Liver (tissue), 8 donors: ENCODE measurements at regions not wholly inside any gene's neighbourhood (a gene's known extent, or its start where the extent isn't known, plus 50 kb on each side); places are given as distances from the start of the nearest gene placed in this dataset.

Source experiments
- DNase-seq: peaks from one replicate; pipeline ENCODE4 v3.0.0-alpha.2; 2017; ENCODE audit warnings: low spot score
- H3K27ac ChIP-seq, 2 donors: one replicate each; pipeline ENCODE4 v1.7.0; 2013; ENCODE audit warnings: inconsistent platforms in 2 of 2, low read length in 2 of 2, control low read depth in 1 of 2, low read depth in 1 of 2, mild to moderate bottlenecking in 1 of 2
- H3K27me3 ChIP-seq, 4 donors: one replicate each; pipeline versions ENCODE4 v1.6.1 to v1.7.0; 2013; ENCODE audit warnings: low read length in 3 of 4, inconsistent platforms in 1 of 4, mild to moderate bottlenecking in 1 of 4, moderate library complexity in 1 of 4; ENCODE audit not compliant: control insufficient read depth in 4 of 4, insufficient read depth in 4 of 4
- H3K36me3 ChIP-seq, 4 donors: one replicate each; pipeline versions ENCODE4 v1.6.1 to v1.7.0; 2013; ENCODE audit warnings: low read length in 3 of 4, mild to moderate bottlenecking in 3 of 4, low read depth in 1 of 4, moderate library complexity in 1 of 4; ENCODE audit not compliant: control insufficient read depth in 4 of 4, insufficient read depth in 3 of 4
- H3K4me1 ChIP-seq, 4 donors: one replicate each; pipeline versions ENCODE4 v1.6.1 to v1.7.0; 2013; ENCODE audit warnings: low read length in 3 of 4, mild to moderate bottlenecking in 3 of 4, moderate library complexity in 1 of 4; ENCODE audit not compliant: control insufficient read depth in 4 of 4, insufficient read depth in 4 of 4
- H3K4me3 ChIP-seq, 3 donors: one replicate each; pipeline versions ENCODE4 v1.6.1 to v1.7.0; 2013; ENCODE audit warnings: low read length in 3 of 3, control low read depth in 1 of 3, low read depth in 1 of 3, mild to moderate bottlenecking in 1 of 3
- H3K9ac ChIP-seq, 2 donors: one replicate each; pipeline ENCODE4 v1.7.0; 2013; ENCODE audit warnings: low read length in 2 of 2, mild to moderate bottlenecking in 2 of 2, moderate library complexity in 2 of 2, control low read depth in 1 of 2, low read depth in 1 of 2
- H3K9me3 ChIP-seq, 4 donors: one replicate each; pipeline versions ENCODE4 v1.6.1 to v1.7.0; 2013; ENCODE audit warnings: low read length in 3 of 4; ENCODE audit not compliant: control insufficient read depth in 4 of 4
- EGR1 ChIP-seq, 2 donors: IDR thresholded peaks; 2 replicates each; pipeline ENCODE4 v1.6.1; 2016 to 2018; ENCODE audit warnings: antibody characterized with exemption in 2 of 2, low read depth in 2 of 2
- HNF4G ChIP-seq: IDR thresholded peaks from 2 replicates; pipeline ENCODE4 v1.6.1; 2016; ENCODE audit warnings: antibody characterized with exemption
- JUND ChIP-seq, 2 donors: IDR thresholded peaks; 2 replicates each; pipeline ENCODE4 v1.6.1; 2016; ENCODE audit warnings: antibody characterized with exemption in 2 of 2
- RAD21 ChIP-seq, 2 donors: IDR thresholded peaks; 2 replicates each; pipeline ENCODE4 v1.6.1; 2016; ENCODE audit warnings: antibody characterized with exemption in 2 of 2, mild to moderate bottlenecking in 2 of 2
- SP1 ChIP-seq: IDR thresholded peaks from 2 replicates; pipeline ENCODE4 v1.6.1; 2018; ENCODE audit warnings: antibody characterized with exemption, mild to moderate bottlenecking
- YY1 ChIP-seq: IDR thresholded peaks from 2 replicates; pipeline ENCODE4 v1.6.1; 2016; ENCODE audit warnings: antibody characterized with exemption, mild to moderate bottlenecking
- WGBS: extraction: QIAGEN DNeasy Blood & Tissue Kit; methylation state at CpG from one replicate; pipeline ENCODE4 v1.1.7; 2013; 5-methylcytosine and 5-hydroxymethylcytosine counted together
- TF ChIP-seq, protein P1 (sequence below): fragments of 150-350 bp; IDR thresholded peaks from 2 replicates; pipeline ENCODE4 v1.5.1; 2017; ENCODE audit warnings: improper control_type of control experiment, low read depth, low read length; ENCODE audit not compliant: missing input control
- TF ChIP-seq, protein P2 (sequence below): IDR thresholded peaks from 2 replicates; pipeline ENCODE4 v1.6.1; 2016; ENCODE audit warnings: antibody characterized with exemption, mild to moderate bottlenecking
- TF ChIP-seq, protein P3 (sequence below): IDR thresholded peaks from 2 replicates; pipeline ENCODE4 v1.6.1; 2016; ENCODE audit warnings: antibody characterized with exemption
- TF ChIP-seq, protein P4 (sequence below): IDR thresholded peaks from 2 replicates; pipeline ENCODE4 v1.6.1; 2016; ENCODE audit warnings: antibody characterized with exemption
- TF ChIP-seq, protein P5 (sequence below): IDR thresholded peaks from 2 replicates; pipeline ENCODE4 v1.6.1; 2016; ENCODE audit warnings: antibody characterized with exemption
- donor health status: healthy.
- donor health status: healthy.
- donor health status: healthy.
- donor health status: healthy.
- donor health status: healthy.

DNA sequence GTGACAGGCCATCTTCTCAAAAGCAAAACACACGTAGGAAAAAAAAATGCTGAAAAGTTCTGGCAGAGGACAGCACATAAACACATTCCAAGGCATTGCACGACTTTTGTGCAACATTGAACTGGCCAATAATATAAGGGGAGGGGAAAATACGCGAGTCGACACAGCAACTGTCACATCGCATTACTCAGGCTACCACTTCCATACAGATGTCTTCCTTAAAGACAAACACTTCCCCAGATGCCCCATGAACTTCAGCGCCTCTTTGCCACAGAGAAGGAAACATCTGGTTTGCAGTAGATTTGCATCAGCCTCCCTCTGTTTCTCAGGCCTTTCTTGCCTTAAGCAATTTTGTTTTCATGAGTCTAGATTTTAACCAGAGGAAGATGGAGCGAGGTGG, 144.4 kb upstream of the IGF1R start:
- 54% methylated on average over 8 of the region's 8 CpGs for WGBS
- Histone ChIP-seq H3K4me3 (no peak overlapping the region), H3K36me3 (no peaks in the 10 kb centered on the region), H3K27me3 (no peaks in the 10 kb centered on the region), H3K9me3 (peaks cover 2 to 8% (median 4%) of the 10 kb centered on the region in 4 donors), H3K27ac (no peak overlapping the region), H3K4me1 (no peaks in the 10 kb centered on the region), H3K9ac (no peak overlapping the region)
- no peak for DNase-seq
- TF ChIP-seq, protein P1, sequence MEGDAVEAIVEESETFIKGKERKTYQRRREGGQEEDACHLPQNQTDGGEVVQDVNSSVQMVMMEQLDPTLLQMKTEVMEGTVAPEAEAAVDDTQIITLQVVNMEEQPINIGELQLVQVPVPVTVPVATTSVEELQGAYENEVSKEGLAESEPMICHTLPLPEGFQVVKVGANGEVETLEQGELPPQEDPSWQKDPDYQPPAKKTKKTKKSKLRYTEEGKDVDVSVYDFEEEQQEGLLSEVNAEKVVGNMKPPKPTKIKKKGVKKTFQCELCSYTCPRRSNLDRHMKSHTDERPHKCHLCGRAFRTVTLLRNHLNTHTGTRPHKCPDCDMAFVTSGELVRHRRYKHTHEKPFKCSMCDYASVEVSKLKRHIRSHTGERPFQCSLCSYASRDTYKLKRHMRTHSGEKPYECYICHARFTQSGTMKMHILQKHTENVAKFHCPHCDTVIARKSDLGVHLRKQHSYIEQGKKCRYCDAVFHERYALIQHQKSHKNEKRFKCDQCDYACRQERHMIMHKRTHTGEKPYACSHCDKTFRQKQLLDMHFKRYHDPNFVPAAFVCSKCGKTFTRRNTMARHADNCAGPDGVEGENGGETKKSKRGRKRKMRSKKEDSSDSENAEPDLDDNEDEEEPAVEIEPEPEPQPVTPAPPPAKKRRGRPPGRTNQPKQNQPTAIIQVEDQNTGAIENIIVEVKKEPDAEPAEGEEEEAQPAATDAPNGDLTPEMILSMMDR = no peak
- TF ChIP-seq EGR1 (IDR thresholded peaks at IDR 0.05; ENCODE audit: low read depth in 2 of 2) = no peak
- no peak for TF ChIP-seq RAD21 (IDR thresholded peaks at IDR 0.05)
- no peak for TF ChIP-seq YY1
- TF ChIP-seq, protein P2, sequence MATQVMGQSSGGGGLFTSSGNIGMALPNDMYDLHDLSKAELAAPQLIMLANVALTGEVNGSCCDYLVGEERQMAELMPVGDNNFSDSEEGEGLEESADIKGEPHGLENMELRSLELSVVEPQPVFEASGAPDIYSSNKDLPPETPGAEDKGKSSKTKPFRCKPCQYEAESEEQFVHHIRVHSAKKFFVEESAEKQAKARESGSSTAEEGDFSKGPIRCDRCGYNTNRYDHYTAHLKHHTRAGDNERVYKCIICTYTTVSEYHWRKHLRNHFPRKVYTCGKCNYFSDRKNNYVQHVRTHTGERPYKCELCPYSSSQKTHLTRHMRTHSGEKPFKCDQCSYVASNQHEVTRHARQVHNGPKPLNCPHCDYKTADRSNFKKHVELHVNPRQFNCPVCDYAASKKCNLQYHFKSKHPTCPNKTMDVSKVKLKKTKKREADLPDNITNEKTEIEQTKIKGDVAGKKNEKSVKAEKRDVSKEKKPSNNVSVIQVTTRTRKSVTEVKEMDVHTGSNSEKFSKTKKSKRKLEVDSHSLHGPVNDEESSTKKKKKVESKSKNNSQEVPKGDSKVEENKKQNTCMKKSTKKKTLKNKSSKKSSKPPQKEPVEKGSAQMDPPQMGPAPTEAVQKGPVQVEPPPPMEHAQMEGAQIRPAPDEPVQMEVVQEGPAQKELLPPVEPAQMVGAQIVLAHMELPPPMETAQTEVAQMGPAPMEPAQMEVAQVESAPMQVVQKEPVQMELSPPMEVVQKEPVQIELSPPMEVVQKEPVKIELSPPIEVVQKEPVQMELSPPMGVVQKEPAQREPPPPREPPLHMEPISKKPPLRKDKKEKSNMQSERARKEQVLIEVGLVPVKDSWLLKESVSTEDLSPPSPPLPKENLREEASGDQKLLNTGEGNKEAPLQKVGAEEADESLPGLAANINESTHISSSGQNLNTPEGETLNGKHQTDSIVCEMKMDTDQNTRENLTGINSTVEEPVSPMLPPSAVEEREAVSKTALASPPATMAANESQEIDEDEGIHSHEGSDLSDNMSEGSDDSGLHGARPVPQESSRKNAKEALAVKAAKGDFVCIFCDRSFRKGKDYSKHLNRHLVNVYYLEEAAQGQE = no peak
- TF ChIP-seq, protein P3, sequence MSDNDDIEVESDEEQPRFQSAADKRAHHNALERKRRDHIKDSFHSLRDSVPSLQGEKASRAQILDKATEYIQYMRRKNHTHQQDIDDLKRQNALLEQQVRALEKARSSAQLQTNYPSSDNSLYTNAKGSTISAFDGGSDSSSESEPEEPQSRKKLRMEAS = no peak
- TF ChIP-seq JUND (IDR thresholded peaks at IDR 0.05) = no peak
- TF ChIP-seq SP1 = no peak
- no peak for TF ChIP-seq HNF4G
- TF ChIP-seq, protein P4, sequence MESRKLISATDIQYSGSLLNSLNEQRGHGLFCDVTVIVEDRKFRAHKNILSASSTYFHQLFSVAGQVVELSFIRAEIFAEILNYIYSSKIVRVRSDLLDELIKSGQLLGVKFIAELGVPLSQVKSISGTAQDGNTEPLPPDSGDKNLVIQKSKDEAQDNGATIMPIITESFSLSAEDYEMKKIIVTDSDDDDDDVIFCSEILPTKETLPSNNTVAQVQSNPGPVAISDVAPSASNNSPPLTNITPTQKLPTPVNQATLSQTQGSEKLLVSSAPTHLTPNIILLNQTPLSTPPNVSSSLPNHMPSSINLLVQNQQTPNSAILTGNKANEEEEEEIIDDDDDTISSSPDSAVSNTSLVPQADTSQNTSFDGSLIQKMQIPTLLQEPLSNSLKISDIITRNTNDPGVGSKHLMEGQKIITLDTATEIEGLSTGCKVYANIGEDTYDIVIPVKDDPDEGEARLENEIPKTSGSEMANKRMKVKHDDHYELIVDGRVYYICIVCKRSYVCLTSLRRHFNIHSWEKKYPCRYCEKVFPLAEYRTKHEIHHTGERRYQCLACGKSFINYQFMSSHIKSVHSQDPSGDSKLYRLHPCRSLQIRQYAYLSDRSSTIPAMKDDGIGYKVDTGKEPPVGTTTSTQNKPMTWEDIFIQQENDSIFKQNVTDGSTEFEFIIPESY = no peak

DNA sequence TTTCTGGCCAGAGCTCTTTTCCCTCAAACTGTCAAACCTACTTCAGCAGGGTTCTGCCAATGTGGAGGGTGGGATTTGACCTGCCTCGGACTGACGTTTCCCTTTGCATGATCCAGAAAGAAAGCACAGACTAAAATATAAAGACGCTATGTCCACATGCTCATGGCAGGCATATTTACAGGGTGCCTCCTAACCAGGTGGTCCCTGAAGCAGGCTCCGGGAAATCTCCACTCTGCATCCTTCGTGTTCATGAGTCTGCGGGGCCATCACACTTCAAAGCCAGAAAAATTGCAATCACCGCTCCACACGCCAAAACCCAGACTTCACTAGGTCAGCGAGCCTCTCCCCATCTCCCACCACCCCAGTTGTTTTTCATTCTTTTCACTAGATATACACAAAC, 143.3 kb upstream of the IGF1R start:
- peaks cover 0 to 5% (median 1%) of the 10 kb centered on the region in 4 donors for H3K9me3 ChIP-seq
- H3K27ac ChIP-seq = no peak overlapping the region
- H3K27me3 ChIP-seq = no peaks in the 10 kb centered on the region
- H3K4me3 ChIP-seq = no peak overlapping the region
- no peak overlapping the region for H3K9ac ChIP-seq
- TF ChIP-seq, protein P5, sequence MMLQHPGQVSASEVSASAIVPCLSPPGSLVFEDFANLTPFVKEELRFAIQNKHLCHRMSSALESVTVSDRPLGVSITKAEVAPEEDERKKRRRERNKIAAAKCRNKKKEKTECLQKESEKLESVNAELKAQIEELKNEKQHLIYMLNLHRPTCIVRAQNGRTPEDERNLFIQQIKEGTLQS = no peak
- no peaks in the 10 kb centered on the region for H3K4me1 ChIP-seq
- 84% methylated on average over 9 of the region's 9 CpGs for WGBS
- H3K36me3 ChIP-seq = no peaks in the 10 kb centered on the region
- no peak for DNase-seq
